NCI-H345 (cell line): ENCODE measurements at regions not wholly inside any gene's neighbourhood (a gene's known extent, or its start where the extent isn't known, plus 50 kb on each side); places are given as distances from the start of the nearest gene placed in this dataset.

Experiments
- DNase-seq: peaks from one replicate; lab custom pipeline; 2025; lab: John Stamatoyannopoulos, UW

- no peak for DNase-seq
Observed at GRCh38 chr4:32251126-32251525, 1531.0 kb downstream of the PCDH7 start.

GRCh38 chr4:32251926-32252325 is 1531.8 kb downstream of the PCDH7 start:
- no peak for DNase-seq

- DNase-seq, result no peak
Observed at GRCh38 chr4:32254216-32254615, 1534.0 kb downstream of the PCDH7 start.

- DNase-seq, result no peak
Observed at GRCh38 chr4:32258986-32259385, 1538.8 kb downstream of the PCDH7 start.

GRCh38 chr4:32261196-32261595 is 1541.0 kb downstream of the PCDH7 start:
- no peak for DNase-seq

- DNase-seq, result no peak
Observed at GRCh38 chr4:32268863-32269262, 1548.7 kb downstream of the PCDH7 start.

GRCh38 chr4:32290102-32290501 is 1569.9 kb downstream of the PCDH7 start:
- no peak for DNase-seq

GRCh38 chr4:32318926-32319325 is 1598.8 kb downstream of the PCDH7 start:
- no peak for DNase-seq

GRCh38 chr4:32321421-32321820 is 1601.3 kb downstream of the PCDH7 start:
- DNase-seq, result no peak

GRCh38 chr4:32334759-32335158 is 1614.6 kb downstream of the PCDH7 start:
- no peak for DNase-seq

GRCh38 chr4:32337403-32337802 is 1617.2 kb downstream of the PCDH7 start:
- no peak for DNase-seq

- DNase-seq, result no peak
Observed at GRCh38 chr4:32340591-32340990, 1620.4 kb downstream of the PCDH7 start.

GRCh38 chr4:32341342-32341741 is 1621.2 kb downstream of the PCDH7 start:
- DNase-seq, result no peak

- no peak for DNase-seq
Observed at GRCh38 chr4:32342054-32342453, 1621.9 kb downstream of the PCDH7 start.

- no peak for DNase-seq
Observed at GRCh38 chr4:32349026-32349425, 1628.9 kb downstream of the PCDH7 start.

GRCh38 chr4:32374206-32374605 is 1654.0 kb downstream of the PCDH7 start:
- no peak for DNase-seq

- DNase-seq, result no peak
Observed at GRCh38 chr4:32393806-32394205, 1673.6 kb downstream of the PCDH7 start.

- DNase-seq, result no peak
Observed at GRCh38 chr4:32394255-32394654, 1674.1 kb downstream of the PCDH7 start.

GRCh38 chr4:32396507-32397070 is 1676.4 kb downstream of the PCDH7 start:
- DNase-seq, result no peak

GRCh38 chr4:32400870-32401269 is 1680.7 kb downstream of the PCDH7 start:
- DNase-seq, result no peak

GRCh38 chr4:32417113-32417704 is 1697.0 kb downstream of the PCDH7 start:
- no peak for DNase-seq

- no peak for DNase-seq
Observed at GRCh38 chr4:32423267-32423666, 1703.1 kb downstream of the PCDH7 start.

- DNase-seq, result no peak
Observed at GRCh38 chr4:32425243-32425642, 1705.1 kb downstream of the PCDH7 start.

GRCh38 chr4:32427566-32427965 is 1707.4 kb downstream of the PCDH7 start:
- no peak for DNase-seq
